HG02642 (cell line): ENCODE measurements at regions not wholly inside any gene's neighbourhood (a gene's known extent, or its start where the extent isn't known, plus 50 kb on each side); places are given as distances from the start of the nearest gene placed in this dataset.
"Not testable (repeated sequence)": the region's sequence is repeated elsewhere in the genome, so short reads cannot be mapped to it uniquely, and the experiment has no call there.

ENCODE experiments used
- ATAC-seq: cut with Tn5 transposase; IDR thresholded peaks from one replicate; pipeline ENCODE4 v1.9.1; 2021; ENCODE audit warnings: mild to moderate bottlenecking; ENCODE audit not compliant: unreplicated experiment, poor library complexity

GRCh38 chr7:49564379-49564714 lies 209.1 kb upstream of the VWC2 start:
- peak; percentile 89 for ATAC-seq

- ATAC-seq, result no peak
Measured at GRCh38 chr7:49577576-49577975, 195.9 kb upstream of the VWC2 start.

- no peak for ATAC-seq
Measured at GRCh38 chr7:49579408-49579807, 194.0 kb upstream of the VWC2 start.

- no peak for ATAC-seq
Measured at GRCh38 chr7:49580000-49580399, 193.4 kb upstream of the VWC2 start.

GRCh38 chr7:49580761-49581160 lies 192.7 kb upstream of the VWC2 start:
- ATAC-seq, result no peak

GRCh38 chr7:49583440-49583839 lies 190.0 kb upstream of the VWC2 start:
- no peak for ATAC-seq

GRCh38 chr7:49596701-49597491 lies 176.5 kb upstream of the VWC2 start:
- no peak for ATAC-seq

- no peak for ATAC-seq
Measured at GRCh38 chr7:49597805-49598204, 175.6 kb upstream of the VWC2 start.

GRCh38 chr7:49611951-49612350 lies 161.5 kb upstream of the VWC2 start:
- no peak for ATAC-seq

- no peak for ATAC-seq
Measured at GRCh38 chr7:49613759-49614158, 159.7 kb upstream of the VWC2 start.

- not testable (repeated sequence) for ATAC-seq
Measured at GRCh38 chr7:49614974-49615373, 158.5 kb upstream of the VWC2 start.

- ATAC-seq, result no peak
Measured at GRCh38 chr7:49618028-49618427, 155.4 kb upstream of the VWC2 start.

GRCh38 chr7:49623943-49624342 lies 149.5 kb upstream of the VWC2 start:
- no peak for ATAC-seq

- ATAC-seq, result no peak
Measured at GRCh38 chr7:49624611-49625010, 148.8 kb upstream of the VWC2 start.

GRCh38 chr7:49630513-49630912 lies 142.9 kb upstream of the VWC2 start:
- no peak for ATAC-seq

GRCh38 chr7:49631071-49631815 lies 142.2 kb upstream of the VWC2 start:
- ATAC-seq, result no peak

- ATAC-seq, result no peak
Measured at GRCh38 chr7:49631960-49632359, 141.5 kb upstream of the VWC2 start.

GRCh38 chr7:49635800-49636199 lies 137.6 kb upstream of the VWC2 start:
- peak; percentile 58 for ATAC-seq

- no peak for ATAC-seq
Measured at GRCh38 chr7:49636400-49636799, 137.0 kb upstream of the VWC2 start.

GRCh38 chr7:49638166-49638565 lies 135.3 kb upstream of the VWC2 start:
- no peak for ATAC-seq

GRCh38 chr7:49639068-49639593 lies 134.3 kb upstream of the VWC2 start:
- no peak for ATAC-seq

GRCh38 chr7:49639808-49640207 lies 133.6 kb upstream of the VWC2 start:
- ATAC-seq, result no peak
